ENCODE measurements at regions not wholly inside any gene's neighbourhood (a gene's known extent, or its start where the extent isn't known, plus 50 kb on each side); places are given as distances from the start of the nearest gene placed in this dataset.

DNA sequence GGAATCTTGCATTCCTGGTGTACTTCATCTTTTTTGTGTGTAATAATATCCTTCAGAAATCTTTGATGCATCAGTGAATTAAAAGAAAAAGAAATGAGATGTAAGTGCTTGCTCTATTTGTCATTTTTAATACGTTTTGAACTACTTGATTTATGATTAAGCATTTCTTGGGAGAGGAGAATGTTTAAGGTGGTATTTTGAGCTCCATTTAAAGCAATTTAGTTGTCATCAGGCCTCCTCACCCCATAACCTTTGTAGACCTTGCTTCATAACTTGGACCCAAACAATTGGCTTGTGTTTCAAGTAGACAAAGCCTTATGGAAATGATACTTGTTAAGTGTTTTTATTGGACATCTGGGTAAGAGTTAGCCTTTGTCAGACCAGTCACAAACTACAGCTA is 87.1 kb upstream of the VEPH1 start:
- H3K9me3 ChIP-seq (ENCODE audit: control insufficient read depth, low read length) = no peaks in the 10 kb centered on the region
- H4K8ac ChIP-seq (ENCODE audit: low read length) = no peak overlapping the region
- H4K91ac ChIP-seq (ENCODE audit: low read length) = no peak overlapping the region
- H2BK120ac ChIP-seq (ENCODE audit: low read depth, low read length) = no peak overlapping the region
- H2AFZ ChIP-seq (ENCODE audit: low read depth, low read length) = no peak overlapping the region
- H3K4ac ChIP-seq (ENCODE audit: low read depth in 1 of 2, low read length in 2 of 2) = no peak overlapping the region
- H3K14ac ChIP-seq (ENCODE audit: low read length in 2 of 2) = no peak overlapping the region
- H3K4me3 ChIP-seq (ENCODE audit: insufficient read depth in 1 of 2, low read depth in 1 of 2, low read length in 2 of 2) = no peak overlapping the region
- no peak overlapping the region for H3K23ac ChIP-seq (ENCODE audit: low read length in 2 of 2)
- no peak overlapping the region for H2AK5ac ChIP-seq (ENCODE audit: low read length, severe bottlenecking)
- H3K27ac ChIP-seq (ENCODE audit: low read length, poor library complexity, severe bottlenecking) = no peak overlapping the region
- H2BK5ac ChIP-seq (ENCODE audit: low read depth, low read length, poor library complexity, severe bottlenecking) = no peak overlapping the region
- WGBS = 78% methylated on average over 1 of the region's 1 CpG
- no peak overlapping the region for H3K4me2 ChIP-seq (ENCODE audit: low read length, poor library complexity, severe bottlenecking)
- no peaks in the 10 kb centered on the region for H3K4me1 ChIP-seq (ENCODE audit: control insufficient read depth, insufficient read depth, low read depth, low read length)
- no peaks in the 10 kb centered on the region for H3K79me1 ChIP-seq (replicated peaks; ENCODE audit: low read length, poor library complexity, severe bottlenecking)
- H3K18ac ChIP-seq (ENCODE audit: low read depth in 1 of 2, low read length in 2 of 2) = no peak overlapping the region
- H2BK12ac ChIP-seq (ENCODE audit: low read length in 2 of 2) = no peak overlapping the region
- H3K36me3 ChIP-seq (ENCODE audit: control insufficient read depth in 1 of 2, insufficient read depth in 2 of 2, low read depth in 1 of 2, low read length in 2 of 2) = no peaks in the 10 kb centered on the region
- DNase-seq = no peak
- H3K9ac ChIP-seq (ENCODE audit: low read length) = peak overlapping the region; percentile 60
- H2BK15ac ChIP-seq (ENCODE audit: low read depth, poor library complexity, severe bottlenecking) = no peak overlapping the region
- no peaks in the 10 kb centered on the region for H3K27me3 ChIP-seq (ENCODE audit: control insufficient read depth in 1 of 2, insufficient read depth in 1 of 2, low read length in 2 of 2)

DNA sequence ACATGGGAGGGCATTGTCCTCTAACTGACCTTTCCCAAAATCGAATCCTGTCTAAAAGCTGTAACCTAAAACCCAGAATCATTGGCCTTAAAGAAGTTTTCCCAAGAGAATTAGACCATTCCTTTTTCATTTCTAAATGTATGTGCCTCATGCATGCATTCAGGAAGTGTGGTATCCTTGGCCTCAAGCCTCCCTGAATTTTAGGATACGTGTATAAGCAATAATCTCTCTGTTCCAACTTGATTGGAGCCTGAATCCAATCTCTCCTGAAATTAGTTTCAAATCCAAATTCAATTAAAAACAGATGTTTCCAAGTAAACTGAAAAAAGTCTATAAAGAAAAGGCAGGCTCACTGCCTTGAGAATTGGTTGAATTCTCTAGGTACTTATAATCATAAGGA is 86.0 kb upstream of the VEPH1 start:
- Histone ChIP-seq H3K23ac (ENCODE audit: low read length in 2 of 2) (no peak overlapping the region), H2AFZ (ENCODE audit: low read depth, low read length) (no peak overlapping the region), H3K79me1 (replicated peaks; ENCODE audit: low read length, poor library complexity, severe bottlenecking) (no peaks in the 10 kb centered on the region), H2AK5ac (ENCODE audit: low read length, severe bottlenecking) (no peak overlapping the region), H3K4me1 (ENCODE audit: control insufficient read depth, insufficient read depth, low read depth, low read length) (no peaks in the 10 kb centered on the region), H3K4me3 (ENCODE audit: insufficient read depth in 1 of 2, low read depth in 1 of 2, low read length in 2 of 2) (peak overlapping the region in 1 of 2 experiments; percentile 27), H3K14ac (ENCODE audit: low read length in 2 of 2) (no peak overlapping the region), H3K18ac (ENCODE audit: low read depth in 1 of 2, low read length in 2 of 2) (no peak overlapping the region), H3K9me3 (ENCODE audit: control insufficient read depth, low read length) (no peaks in the 10 kb centered on the region), H3K27me3 (ENCODE audit: control insufficient read depth in 1 of 2, insufficient read depth in 1 of 2, low read length in 2 of 2) (no peaks in the 10 kb centered on the region), H4K8ac (ENCODE audit: low read length) (no peak overlapping the region), H2BK12ac (ENCODE audit: low read length in 2 of 2) (no peak overlapping the region), H2BK15ac (ENCODE audit: low read depth, poor library complexity, severe bottlenecking) (no peak overlapping the region), H3K4me2 (ENCODE audit: low read length, poor library complexity, severe bottlenecking) (no peak overlapping the region), H2BK5ac (ENCODE audit: low read depth, low read length, poor library complexity, severe bottlenecking) (no peak overlapping the region), H3K36me3 (ENCODE audit: control insufficient read depth in 1 of 2, insufficient read depth in 2 of 2, low read depth in 1 of 2, low read length in 2 of 2) (no peaks in the 10 kb centered on the region), H4K91ac (ENCODE audit: low read length) (no peak overlapping the region), H2BK120ac (ENCODE audit: low read depth, low read length) (no peak overlapping the region), H3K4ac (ENCODE audit: low read depth in 1 of 2, low read length in 2 of 2) (no peak overlapping the region), H3K27ac (ENCODE audit: low read length, poor library complexity, severe bottlenecking) (no peak overlapping the region), H3K9ac (ENCODE audit: low read length) (peak overlapping the region; percentile 60)
- DNase-seq = no peak
- WGBS = 56% methylated on average over 2 of the region's 2 CpGs

DNA sequence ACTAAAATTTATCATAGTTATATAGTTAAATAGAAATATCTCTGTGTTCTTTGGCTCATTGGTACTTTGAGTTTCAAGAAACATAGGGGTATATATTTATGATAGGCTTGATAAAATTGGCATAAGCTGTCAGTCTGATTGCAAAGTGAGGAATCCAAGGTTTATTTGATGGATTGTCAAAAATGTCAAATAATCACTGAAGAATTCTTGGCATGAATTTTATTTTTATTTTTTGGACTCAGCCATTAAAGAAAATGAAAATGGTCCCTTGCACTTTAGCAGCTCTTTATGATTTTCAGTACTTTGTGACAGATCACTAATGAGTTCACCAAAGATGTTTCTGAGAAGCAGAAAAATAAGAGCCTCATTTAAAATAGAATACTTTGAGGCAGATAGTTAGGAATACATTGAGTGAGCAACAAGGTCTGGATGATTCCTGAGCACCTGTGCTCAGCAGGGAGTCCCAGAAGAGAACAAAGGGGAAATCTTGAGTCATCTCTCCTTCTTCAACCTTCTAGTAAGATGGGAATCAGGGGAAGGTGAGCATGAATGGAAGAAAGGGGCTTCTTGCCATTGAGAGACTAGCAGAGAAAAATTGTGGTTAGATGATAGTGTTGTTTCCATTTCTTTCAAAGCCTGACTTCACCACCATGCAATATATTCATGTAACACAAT is 85.3 kb upstream of the VEPH1 start:
- Histone ChIP-seq H2BK5ac (ENCODE audit: low read depth, low read length, poor library complexity, severe bottlenecking) (no peak overlapping the region), H3K27ac (ENCODE audit: low read length, poor library complexity, severe bottlenecking) (no peak overlapping the region), H3K79me1 (replicated peaks; ENCODE audit: low read length, poor library complexity, severe bottlenecking) (no peaks in the 10 kb centered on the region), H3K27me3 (ENCODE audit: control insufficient read depth in 1 of 2, insufficient read depth in 1 of 2, low read length in 2 of 2) (no peaks in the 10 kb centered on the region), H3K4me1 (ENCODE audit: control insufficient read depth, insufficient read depth, low read depth, low read length) (no peaks in the 10 kb centered on the region), H3K14ac (ENCODE audit: low read length in 2 of 2) (no peak overlapping the region), H3K18ac (ENCODE audit: low read depth in 1 of 2, low read length in 2 of 2) (no peak overlapping the region), H3K9me3 (ENCODE audit: control insufficient read depth, low read length) (no peaks in the 10 kb centered on the region), H2BK120ac (ENCODE audit: low read depth, low read length) (no peak overlapping the region), H2BK15ac (ENCODE audit: low read depth, poor library complexity, severe bottlenecking) (no peak overlapping the region), H3K9ac (ENCODE audit: low read length) (no peak overlapping the region), H2AK5ac (ENCODE audit: low read length, severe bottlenecking) (no peak overlapping the region), H3K36me3 (ENCODE audit: control insufficient read depth in 1 of 2, insufficient read depth in 2 of 2, low read depth in 1 of 2, low read length in 2 of 2) (no peaks in the 10 kb centered on the region), H4K8ac (ENCODE audit: low read length) (no peak overlapping the region), H2BK12ac (ENCODE audit: low read length in 2 of 2) (no peak overlapping the region), H2AFZ (ENCODE audit: low read depth, low read length) (no peak overlapping the region), H3K4me3 (ENCODE audit: insufficient read depth in 1 of 2, low read depth in 1 of 2, low read length in 2 of 2) (no peak overlapping the region), H3K4me2 (ENCODE audit: low read length, poor library complexity, severe bottlenecking) (no peak overlapping the region), H3K23ac (ENCODE audit: low read length in 2 of 2) (no peak overlapping the region), H3K4ac (ENCODE audit: low read depth in 1 of 2, low read length in 2 of 2) (no peak overlapping the region), H4K91ac (ENCODE audit: low read length) (no peak overlapping the region)
- no peak for DNase-seq

DNA sequence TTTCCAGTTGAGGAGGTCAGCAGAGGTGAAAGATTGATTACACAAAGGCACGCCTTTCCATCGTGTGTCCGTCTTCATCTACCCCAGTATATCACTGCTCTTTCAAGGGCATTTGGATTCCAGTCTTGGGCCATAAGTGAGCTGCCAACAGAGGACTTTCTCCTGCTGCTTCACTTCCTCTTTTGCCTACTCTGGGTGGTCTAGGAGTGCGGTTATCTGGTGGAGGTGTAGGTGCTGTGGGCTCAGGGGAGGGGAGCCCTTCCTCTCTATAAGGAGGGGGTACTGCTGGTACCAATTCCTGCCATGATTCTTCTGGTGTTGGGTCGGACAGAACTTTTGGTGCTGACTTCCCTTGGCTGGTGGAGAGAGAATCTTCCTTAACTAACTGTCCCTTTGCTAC is 83.1 kb upstream of the VEPH1 start:
- Histone ChIP-seq H3K4me3 (ENCODE audit: insufficient read depth in 1 of 2, low read depth in 1 of 2, low read length in 2 of 2) (no peak overlapping the region), H3K9ac (ENCODE audit: low read length) (no peak overlapping the region), H2AK5ac (ENCODE audit: low read length, severe bottlenecking) (no peak overlapping the region), H3K27me3 (ENCODE audit: control insufficient read depth in 1 of 2, insufficient read depth in 1 of 2, low read length in 2 of 2) (no peaks in the 10 kb centered on the region), H3K4ac (ENCODE audit: low read depth in 1 of 2, low read length in 2 of 2) (no peak overlapping the region), H3K14ac (ENCODE audit: low read length in 2 of 2) (no peak overlapping the region), H2AFZ (ENCODE audit: low read depth, low read length) (no peak overlapping the region), H2BK120ac (ENCODE audit: low read depth, low read length) (no peak overlapping the region), H4K8ac (ENCODE audit: low read length) (no peak overlapping the region), H3K23ac (ENCODE audit: low read length in 2 of 2) (no peak overlapping the region), H3K4me2 (ENCODE audit: low read length, poor library complexity, severe bottlenecking) (no peak overlapping the region), H3K9me3 (ENCODE audit: control insufficient read depth, low read length) (no peaks in the 10 kb centered on the region), H2BK12ac (ENCODE audit: low read length in 2 of 2) (no peak overlapping the region), H2BK15ac (ENCODE audit: low read depth, poor library complexity, severe bottlenecking) (no peak overlapping the region), H3K18ac (ENCODE audit: low read depth in 1 of 2, low read length in 2 of 2) (no peak overlapping the region), H3K79me1 (replicated peaks; ENCODE audit: low read length, poor library complexity, severe bottlenecking) (no peaks in the 10 kb centered on the region), H3K4me1 (ENCODE audit: control insufficient read depth, insufficient read depth, low read depth, low read length) (peaks cover 2% of the 10 kb centered on the region), H3K27ac (ENCODE audit: low read length, poor library complexity, severe bottlenecking) (no peak overlapping the region), H3K36me3 (ENCODE audit: control insufficient read depth in 1 of 2, insufficient read depth in 2 of 2, low read depth in 1 of 2, low read length in 2 of 2) (no peaks in the 10 kb centered on the region), H2BK5ac (ENCODE audit: low read depth, low read length, poor library complexity, severe bottlenecking) (no peak overlapping the region), H4K91ac (ENCODE audit: low read length) (no peak overlapping the region)
- 87% methylated on average over 4 of the region's 5 CpGs for WGBS
- DNase-seq = no peak

Data from mesenchymal stem cell (in vitro differentiated cells and primary cell).